K562 (cell line): ENCODE measurements at regions not wholly inside any gene's neighbourhood (a gene's known extent, or its start where the extent isn't known, plus 50 kb on each side); places are given as distances from the start of the nearest gene placed in this dataset.

ENCODE experiments used
- CEBPG ChIP-seq, 3 experiments: fragments of 200-800 bp in 1 of 3; sonication (Bioruptor generic) in 1 of 3; sonication (generic) in 1 of 3; formaldehyde crosslinking in 1 of 3; IDR thresholded peaks in 2 of 3; conservative IDR thresholded peaks in 1 of 3; 2 replicates each; pipeline versions ENCODE4 v1.6.1 to v1.8.0; 2016 to 2022; ENCODE audit warnings: missing compliant biosample characterization in 2 of 3, missing genetic modification characterization in 2 of 3, mild to moderate bottlenecking in 1 of 3, missing genetic modification reagents in 1 of 3
- DLX4 ChIP-seq: fragments of 250-450 bp; sonication (Bioruptor Pico); IDR thresholded peaks from 2 replicates; pipeline ENCODE4 v1.6.1; 2021; ENCODE audit warnings: mild to moderate bottlenecking
- EGR1 ChIP-seq: fragments of 450-650 bp; conservative IDR thresholded peaks from 2 replicates; pipeline ENCODE4 v1.6.1; 2017; ENCODE audit warnings: mild to moderate bottlenecking
- ELF1 ChIP-seq: fragments of 200-800 bp; sonication (Bioruptor generic); IDR thresholded peaks from 2 replicates; pipeline ENCODE4 v1.6.1; 2016; ENCODE audit warnings: missing genetic modification characterization, missing compliant biosample characterization
- EZH2 ChIP-seq: IDR thresholded peaks from 2 replicates; pipeline ENCODE4 v1.6.1; 2012; ENCODE audit warnings: low read depth, mild to moderate bottlenecking, inconsistent platforms, low read length, borderline replicate concordance
- FOXK2 ChIP-seq, 2 experiments: fragments of 450-650 bp; IDR thresholded peaks in 1 of 2; conservative IDR thresholded peaks in 1 of 2; 2 replicates each; pipeline ENCODE4 v1.6.1; 2016; ENCODE audit warnings: low read depth in 2 of 2, mild to moderate bottlenecking in 1 of 2
- SMC3 ChIP-seq: conservative IDR thresholded peaks from 2 replicates; pipeline ENCODE4 v1.6.1; 2011; ENCODE audit warnings: low read depth, low read length, improper control_type of control experiment; ENCODE audit not compliant: insufficient read depth
- ZNF639 ChIP-seq, 2 experiments: fragments of 200-800 bp in 1 of 2; sonication (Bioruptor generic) in 1 of 2; sonication (generic) in 1 of 2; formaldehyde crosslinking in 1 of 2; IDR thresholded peaks in 1 of 2; conservative IDR thresholded peaks in 1 of 2; 2 replicates each; pipeline versions ENCODE4 v1.5.0 to v1.6.1; 2016 to 2020; ENCODE audit warnings: missing compliant biosample characterization in 1 of 2, missing genetic modification characterization in 1 of 2, missing genetic modification reagents in 1 of 2

GRCh38 chr11:69378303-69379141 is 84.6 kb downstream of the MYEOV start:
- TF ChIP-seq ZNF639 (CRISPR knock-in tag; conservative IDR thresholded peaks at IDR 0.05 in 1 of 2, IDR thresholded peaks at IDR 0.05 in 1 of 2) (no peak), EGR1 (no peak), SMC3 (no peak), ELF1 (no peak), CEBPG (CRISPR knock-in tag; IDR thresholded peaks at IDR 0.05) (no peak), CEBPG (tag; conservative IDR thresholded peaks at IDR 0.05 in 1 of 2, IDR thresholded peaks at IDR 0.05 in 1 of 2) (no peak), DLX4 (CRISPR knock-in tag) (no peak), EZH2 (no peak), FOXK2 (conservative IDR thresholded peaks at IDR 0.05 in 1 of 2, IDR thresholded peaks at IDR 0.05 in 1 of 2; ENCODE audit: low read depth in 2 of 2) (no peak)
